ENCODE measurements at regions not wholly inside any gene's neighbourhood (a gene's known extent, or its start where the extent isn't known, plus 50 kb on each side); places are given as distances from the start of the nearest gene placed in this dataset.

GRCh38 chr3:31008994-31009393 lies 114.5 kb upstream of the GADL1 start:
- no peak for DNase-seq

GRCh38 chr3:31009881-31010280 lies 115.4 kb upstream of the GADL1 start:
- no peak for DNase-seq

- no peak for DNase-seq
Measured at GRCh38 chr3:31010491-31010890, 116.0 kb upstream of the GADL1 start.

- DNase-seq = no peak
Measured at GRCh38 chr3:31011380-31011779, 116.9 kb upstream of the GADL1 start.

GRCh38 chr3:31013090-31013489 lies 118.6 kb upstream of the GADL1 start:
- no peak for DNase-seq

- DNase-seq = no peak
Measured at GRCh38 chr3:31013843-31014242, 119.4 kb upstream of the GADL1 start.

- no peak for DNase-seq
Measured at GRCh38 chr3:31014317-31015040, 120.0 kb upstream of the GADL1 start.

GRCh38 chr3:31016196-31016595 lies 121.7 kb upstream of the GADL1 start:
- no peak for DNase-seq

GRCh38 chr3:31022716-31023115 lies 128.3 kb upstream of the GADL1 start:
- no peak for DNase-seq

- DNase-seq = no peak
Measured at GRCh38 chr3:31025541-31025940, 131.1 kb upstream of the GADL1 start.

- DNase-seq = no peak
Measured at GRCh38 chr3:31027191-31027761, 132.8 kb upstream of the GADL1 start.

- no peak for DNase-seq
Measured at GRCh38 chr3:31027914-31028313, 133.5 kb upstream of the GADL1 start.

- no peak for DNase-seq
Measured at GRCh38 chr3:31028766-31029165, 134.3 kb upstream of the GADL1 start.

- no peak for DNase-seq
Measured at GRCh38 chr3:31029706-31030105, 135.2 kb upstream of the GADL1 start.

- DNase-seq = no peak
Measured at GRCh38 chr3:31035681-31036080, 141.2 kb upstream of the GADL1 start.

GRCh38 chr3:31038086-31038739 lies 143.8 kb upstream of the GADL1 start:
- DNase-seq = no peak

- DNase-seq = no peak
Measured at GRCh38 chr3:31039145-31039544, 144.7 kb upstream of the GADL1 start.

- DNase-seq = no peak
Measured at GRCh38 chr3:31041161-31041978, 146.9 kb upstream of the GADL1 start.

GRCh38 chr3:31043184-31043819 lies 148.8 kb upstream of the GADL1 start:
- no peak for DNase-seq

- no peak for DNase-seq
Measured at GRCh38 chr3:31047673-31048072, 153.2 kb upstream of the GADL1 start.

GRCh38 chr3:31048143-31048542 lies 153.7 kb upstream of the GADL1 start:
- DNase-seq = no peak

GRCh38 chr3:31050296-31050695 lies 155.8 kb upstream of the GADL1 start:
- DNase-seq = no peak

- no peak for DNase-seq
Measured at GRCh38 chr3:31051226-31051625, 156.8 kb upstream of the GADL1 start.

Data from CD4-positive, alpha-beta T cell treated with Interferon gamma for 1 hour (primary cell).